Left renal pelvis (tissue), 4 donors: ENCODE measurements at regions not wholly inside any gene's neighbourhood (a gene's known extent, or its start where the extent isn't known, plus 50 kb on each side); places are given as distances from the start of the nearest gene placed in this dataset.

ENCODE experiments used
- DNase-seq, 4 donors: peaks; one replicate each; pipeline ENCODE4 v3.0.0-alpha.2; 2013; ENCODE audit warnings: low read depth in 4 of 4, low spot score in 3 of 4

DNA sequence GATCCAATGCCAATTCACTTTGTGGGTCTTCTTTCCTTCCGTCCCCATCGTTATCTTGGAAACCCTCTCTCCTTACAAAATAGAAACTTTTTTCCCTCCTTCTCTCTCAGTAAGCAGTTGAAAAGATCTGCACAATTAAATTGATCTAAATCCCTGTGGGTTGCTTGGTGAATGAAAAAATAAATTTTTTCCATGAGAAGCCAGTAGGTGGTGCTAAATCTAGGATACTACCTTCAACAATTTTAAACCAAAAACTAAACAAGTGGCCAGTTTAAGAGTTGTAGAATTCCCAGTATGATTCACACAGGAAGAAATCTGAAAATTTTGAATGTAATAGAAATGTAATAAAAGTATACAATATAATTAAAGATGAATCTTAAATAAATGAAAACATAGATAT, 990.3 kb upstream of the ZNF722 start:
- no peak for DNase-seq

GRCh38 chr7:63009771-63010170, 988.9 kb upstream of the ZNF722 start:
- DNase-seq = no peak

DNA sequence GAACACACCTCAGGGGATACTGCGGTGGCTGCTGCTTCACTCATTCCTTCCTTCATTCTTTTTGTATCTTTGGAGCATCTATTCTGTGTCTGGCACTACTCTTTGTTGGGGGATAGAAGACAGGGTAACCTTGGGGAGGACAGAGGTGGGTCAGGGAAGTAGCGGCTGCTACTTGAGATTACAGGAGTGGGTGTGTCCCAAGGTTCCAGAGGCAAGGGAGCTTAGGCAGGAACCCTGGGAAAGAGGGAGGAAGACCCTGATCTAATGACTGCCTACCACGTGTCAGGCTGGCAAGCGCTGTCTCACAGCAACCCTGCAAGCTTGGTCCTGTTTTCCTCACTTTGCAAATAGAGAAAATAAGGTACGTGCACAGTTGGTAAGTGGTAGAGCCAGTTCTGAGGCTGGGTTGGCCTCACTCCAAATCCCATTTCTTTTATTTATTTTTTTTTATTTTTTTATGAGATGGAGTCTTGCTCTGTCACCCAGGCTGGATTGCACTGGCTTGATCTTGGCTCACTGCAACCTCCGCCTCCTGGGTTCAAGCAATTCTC, 985.9 kb upstream of the ZNF722 start:
- no peak for DNase-seq

DNA sequence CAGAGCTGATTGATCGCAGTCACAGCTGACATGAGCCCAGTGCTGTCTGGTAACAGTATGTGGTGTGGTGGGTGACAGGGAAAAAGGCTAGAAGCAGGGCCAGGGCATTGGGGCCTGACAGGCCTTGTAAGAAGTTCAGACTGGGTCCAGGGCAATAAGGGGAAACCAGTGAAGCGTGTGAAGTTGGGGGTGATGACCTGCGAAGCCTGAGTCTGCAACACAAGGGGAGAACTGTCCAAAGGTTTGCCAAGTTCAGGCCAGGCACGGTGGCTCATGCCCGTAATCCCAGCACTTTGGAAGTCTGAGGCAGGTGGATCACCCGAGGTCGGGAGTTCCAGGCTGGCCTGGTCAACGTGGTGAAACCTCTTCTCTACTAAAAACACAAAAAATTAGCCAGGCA, 983.9 kb upstream of the ZNF722 start:
- no peak for DNase-seq

GRCh38 chr7:63023182-63023787, 975.4 kb upstream of the ZNF722 start:
- no peak for DNase-seq

DNA sequence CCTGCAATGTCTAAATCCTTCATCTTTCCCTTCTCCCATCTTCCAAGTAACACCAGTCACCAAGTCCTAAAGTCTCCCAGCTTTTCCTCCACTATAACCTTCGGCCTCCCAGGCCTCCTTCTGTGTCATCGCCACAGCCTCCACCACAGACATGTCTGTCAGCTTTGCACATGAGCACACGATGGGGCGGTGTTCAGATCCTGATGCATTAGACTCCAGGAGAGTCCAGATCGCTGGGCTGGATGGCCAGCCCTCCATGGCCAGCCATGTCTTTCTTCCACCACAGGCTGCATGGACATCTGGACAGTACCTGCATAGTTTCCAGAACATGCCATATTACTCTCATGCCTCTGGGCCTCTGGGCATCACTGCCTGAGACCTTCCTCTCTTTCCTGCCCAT, 974.2 kb upstream of the ZNF722 start:
- no peak for DNase-seq

- DNase-seq = no peak
Observed at GRCh38 chr7:63025815-63026214, 972.8 kb upstream of the ZNF722 start.

- DNase-seq = no peak
Observed at GRCh38 chr7:63027075-63027474, 971.6 kb upstream of the ZNF722 start.

- DNase-seq = no peak
Observed at GRCh38 chr7:63028376-63029206, 970.1 kb upstream of the ZNF722 start.

GRCh38 chr7:63029207-63029522, 969.5 kb upstream of the ZNF722 start:
- no peak for DNase-seq

DNA sequence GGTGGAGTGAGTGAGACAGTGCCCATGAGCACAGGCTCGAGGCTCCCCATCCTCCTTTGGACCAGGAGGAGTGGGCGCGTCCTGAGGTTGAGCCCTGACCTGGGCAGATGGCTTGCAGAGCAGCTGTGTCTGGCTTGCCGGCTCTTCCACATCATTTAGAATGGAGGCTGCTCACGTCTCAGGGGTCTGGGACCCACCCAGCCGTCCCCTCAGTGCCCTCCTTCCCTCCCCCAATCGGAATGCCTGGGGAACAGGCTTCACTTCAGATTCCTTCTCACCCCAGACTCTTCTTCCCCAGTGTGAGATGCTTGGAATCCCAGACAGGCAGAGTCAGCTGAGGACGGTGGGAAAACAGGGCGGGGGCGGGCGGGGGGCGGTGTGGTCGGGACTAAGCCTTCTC, 968.6 kb upstream of the ZNF722 start:
- no peak for DNase-seq

GRCh38 chr7:63031838-63032436, 966.7 kb upstream of the ZNF722 start:
- no peak for DNase-seq

DNA sequence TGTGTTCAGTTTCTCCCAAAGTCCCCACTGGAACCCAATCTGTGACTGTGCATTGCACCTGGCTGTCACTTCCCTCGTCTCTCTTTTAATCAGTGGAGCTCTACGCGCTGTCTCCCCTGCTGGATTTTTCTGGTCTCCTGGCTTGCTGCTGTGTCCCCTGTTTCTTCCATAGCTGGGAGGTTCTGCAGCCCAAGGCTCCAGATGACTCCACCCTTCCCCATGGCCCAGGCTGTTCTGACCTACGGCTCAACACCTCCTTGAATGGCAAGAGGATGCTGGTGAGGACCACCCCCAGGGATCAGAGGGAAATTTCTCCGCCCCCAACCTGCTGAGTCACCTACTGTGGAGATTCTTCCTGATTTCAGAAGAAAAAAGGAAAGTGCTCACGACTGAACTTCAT, 961.4 kb upstream of the ZNF722 start:
- DNase-seq = no peak

- no peak for DNase-seq
Observed at GRCh38 chr7:63038987-63039386, 959.7 kb upstream of the ZNF722 start.

- DNase-seq = no peak
Observed at GRCh38 chr7:63039882-63040281, 958.8 kb upstream of the ZNF722 start.

DNA sequence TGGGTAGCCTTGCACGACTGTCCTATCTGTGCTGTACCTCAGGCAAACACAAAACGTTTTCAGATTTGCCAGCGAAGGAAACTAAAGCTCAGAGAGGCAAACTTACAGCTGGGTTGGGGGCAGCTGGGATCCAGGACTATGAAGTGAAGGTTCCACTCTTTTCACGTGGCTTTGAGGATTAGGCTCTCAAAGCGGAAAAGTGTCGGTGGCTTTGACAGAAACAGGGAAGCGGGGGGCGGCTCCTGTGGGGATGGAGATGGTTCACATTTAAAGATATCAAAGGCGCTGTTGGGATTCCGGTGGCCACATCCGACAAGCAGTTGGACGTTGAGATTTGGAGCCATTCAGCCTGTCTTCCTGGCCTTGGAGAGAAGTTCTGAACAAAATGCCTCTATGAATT, 958.3 kb upstream of the ZNF722 start:
- no peak for DNase-seq

- peak in 1 of 4 donors; percentile 0 for DNase-seq
Observed at GRCh38 chr7:63040966-63041610, 957.6 kb upstream of the ZNF722 start.

- DNase-seq = no peak
Observed at GRCh38 chr7:63041786-63042185, 956.9 kb upstream of the ZNF722 start.

DNA sequence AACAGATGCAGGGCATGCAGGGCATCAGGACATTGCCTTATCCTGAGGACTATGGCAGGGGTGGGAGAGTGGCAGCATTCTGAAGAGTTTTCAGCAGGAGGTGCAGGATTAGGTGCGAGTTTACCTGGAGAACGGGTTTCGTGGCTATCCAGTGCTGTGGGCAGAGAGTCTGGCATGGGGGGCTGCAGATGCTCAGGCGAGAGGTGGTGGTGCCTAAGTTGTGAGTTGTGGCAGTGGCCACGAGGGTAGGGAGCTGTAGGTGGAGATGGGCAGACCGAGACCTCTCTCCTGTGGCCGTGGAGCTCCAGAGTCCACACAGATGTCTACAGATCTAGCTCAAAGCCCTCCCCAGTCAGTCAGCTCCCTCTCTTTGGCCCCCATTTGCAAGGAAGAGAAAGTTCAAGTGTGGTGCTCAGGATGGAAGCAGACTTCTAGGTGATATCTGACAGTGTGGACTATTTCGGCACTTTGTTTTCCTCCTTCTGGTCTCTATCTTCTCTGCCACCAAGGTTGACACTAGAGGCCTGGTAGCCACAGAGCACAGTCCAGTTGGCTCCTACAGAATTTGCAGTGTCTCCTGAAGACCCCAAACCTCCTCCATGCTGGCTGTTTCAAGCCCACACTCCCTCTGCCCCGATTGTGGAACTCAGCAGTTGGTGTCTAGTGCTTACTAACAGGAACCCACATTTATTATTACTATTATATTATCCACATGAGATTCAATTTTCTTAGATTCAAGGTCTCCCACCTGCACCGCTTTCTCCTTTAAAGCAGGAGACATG, 955.7 kb upstream of the ZNF722 start:
- DNase-seq = no peak

DNA sequence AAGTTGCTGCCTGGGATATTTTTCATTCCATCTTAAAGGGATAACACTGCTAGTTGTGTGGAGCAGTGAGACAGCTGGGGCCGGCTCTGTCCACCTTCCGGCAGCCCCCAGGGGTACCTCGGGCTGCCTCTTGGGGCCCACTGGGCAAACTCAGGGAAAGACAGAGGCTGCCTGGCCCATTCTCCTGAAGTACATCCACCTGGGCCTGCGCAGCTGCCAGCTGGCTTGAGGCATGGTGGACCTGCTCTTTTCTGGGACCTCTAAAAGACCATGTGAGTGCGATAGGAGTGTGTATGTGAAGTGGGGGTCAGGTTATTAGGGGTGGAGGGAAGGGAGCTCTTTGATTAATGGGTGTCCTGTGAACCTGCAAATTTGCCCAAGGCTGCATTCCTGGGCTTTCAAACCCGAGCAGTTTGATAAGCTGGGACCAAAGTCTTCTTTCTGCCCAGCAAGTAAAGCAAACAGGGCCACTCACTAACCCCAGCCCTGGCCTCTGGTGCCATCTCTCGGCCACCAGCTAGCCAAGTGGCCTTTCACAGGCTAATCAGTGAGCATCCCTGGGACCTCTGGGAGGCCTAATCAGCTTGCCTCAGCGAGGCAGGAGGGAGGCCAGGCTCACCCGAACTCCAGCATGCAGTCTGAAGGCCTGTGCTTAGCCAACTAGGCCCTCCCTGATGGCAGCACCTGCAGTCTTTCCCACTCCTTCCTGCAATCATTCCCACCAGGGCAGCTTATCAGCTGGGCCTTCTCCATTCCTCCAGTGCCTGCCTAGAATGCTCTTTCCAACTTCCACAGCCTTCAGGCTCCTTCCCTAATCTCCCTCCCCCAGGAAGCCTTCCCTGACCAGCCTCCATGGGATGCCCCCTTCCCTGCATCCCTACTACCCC, 954.7 kb upstream of the ZNF722 start:
- DNase-seq = no peak
